Liver (tissue), 8 donors: ENCODE measurements at regions not wholly inside any gene's neighbourhood (a gene's known extent, or its start where the extent isn't known, plus 50 kb on each side); places are given as distances from the start of the nearest gene placed in this dataset.

ENCODE experiments used
- DNase-seq: peaks from one replicate; pipeline ENCODE4 v3.0.0-alpha.2; 2017; ENCODE audit warnings: low spot score
- H3K27ac ChIP-seq, 2 donors: one replicate each; pipeline ENCODE4 v1.7.0; 2013; ENCODE audit warnings: inconsistent platforms in 2 of 2, low read length in 2 of 2, control low read depth in 1 of 2, low read depth in 1 of 2, mild to moderate bottlenecking in 1 of 2
- H3K27me3 ChIP-seq, 4 donors: one replicate each; pipeline versions ENCODE4 v1.6.1 to v1.7.0; 2013; ENCODE audit warnings: low read length in 3 of 4, inconsistent platforms in 1 of 4, mild to moderate bottlenecking in 1 of 4, moderate library complexity in 1 of 4; ENCODE audit not compliant: control insufficient read depth in 4 of 4, insufficient read depth in 4 of 4
- H3K36me3 ChIP-seq, 4 donors: one replicate each; pipeline versions ENCODE4 v1.6.1 to v1.7.0; 2013; ENCODE audit warnings: low read length in 3 of 4, mild to moderate bottlenecking in 3 of 4, low read depth in 1 of 4, moderate library complexity in 1 of 4; ENCODE audit not compliant: control insufficient read depth in 4 of 4, insufficient read depth in 3 of 4
- H3K4me1 ChIP-seq, 4 donors: one replicate each; pipeline versions ENCODE4 v1.6.1 to v1.7.0; 2013; ENCODE audit warnings: low read length in 3 of 4, mild to moderate bottlenecking in 3 of 4, moderate library complexity in 1 of 4; ENCODE audit not compliant: control insufficient read depth in 4 of 4, insufficient read depth in 4 of 4
- H3K4me3 ChIP-seq, 3 donors: one replicate each; pipeline versions ENCODE4 v1.6.1 to v1.7.0; 2013; ENCODE audit warnings: low read length in 3 of 3, control low read depth in 1 of 3, low read depth in 1 of 3, mild to moderate bottlenecking in 1 of 3
- H3K9ac ChIP-seq, 2 donors: one replicate each; pipeline ENCODE4 v1.7.0; 2013; ENCODE audit warnings: low read length in 2 of 2, mild to moderate bottlenecking in 2 of 2, moderate library complexity in 2 of 2, control low read depth in 1 of 2, low read depth in 1 of 2
- H3K9me3 ChIP-seq, 4 donors: one replicate each; pipeline versions ENCODE4 v1.6.1 to v1.7.0; 2013; ENCODE audit warnings: low read length in 3 of 4; ENCODE audit not compliant: control insufficient read depth in 4 of 4
- ATF3 ChIP-seq: IDR thresholded peaks from 2 replicates; pipeline ENCODE4 v1.6.1; 2016; ENCODE audit warnings: antibody characterized with exemption
- CTCF ChIP-seq: fragments of 150-350 bp; IDR thresholded peaks from 2 replicates; pipeline ENCODE4 v1.5.1; 2017; ENCODE audit warnings: improper control_type of control experiment, low read depth, low read length; ENCODE audit not compliant: missing input control
- EGR1 ChIP-seq, 2 donors: IDR thresholded peaks; 2 replicates each; pipeline ENCODE4 v1.6.1; 2016 to 2018; ENCODE audit warnings: antibody characterized with exemption in 2 of 2, low read depth in 2 of 2
- FOXA1 ChIP-seq: IDR thresholded peaks from 2 replicates; pipeline ENCODE4 v1.6.1; 2016; ENCODE audit warnings: antibody characterized with exemption
- FOXA2 ChIP-seq: IDR thresholded peaks from 2 replicates; pipeline ENCODE4 v1.6.1; 2016; ENCODE audit warnings: antibody characterized with exemption
- GABPA ChIP-seq, 2 donors: IDR thresholded peaks in 1 of 2; conservative IDR thresholded peaks in 1 of 2; 2 replicates each; pipeline ENCODE4 v1.6.1; 2016; ENCODE audit warnings: antibody characterized with exemption in 2 of 2, mild to moderate bottlenecking in 1 of 2, moderate library complexity in 1 of 2
- HNF4A ChIP-seq, 2 donors: conservative IDR thresholded peaks; 2 replicates each; pipeline ENCODE4 v1.6.1; 2016; ENCODE audit warnings: antibody characterized with exemption in 2 of 2, mild to moderate bottlenecking in 2 of 2
- HNF4G ChIP-seq: IDR thresholded peaks from 2 replicates; pipeline ENCODE4 v1.6.1; 2016; ENCODE audit warnings: antibody characterized with exemption
- JUND ChIP-seq, 2 donors: IDR thresholded peaks; 2 replicates each; pipeline ENCODE4 v1.6.1; 2016; ENCODE audit warnings: antibody characterized with exemption in 2 of 2
- MAX ChIP-seq: IDR thresholded peaks from 2 replicates; pipeline ENCODE4 v1.6.1; 2016; ENCODE audit warnings: antibody characterized with exemption
- NR2F2 ChIP-seq: IDR thresholded peaks from 2 replicates; pipeline ENCODE4 v1.6.1; 2016; ENCODE audit warnings: antibody characterized with exemption
- RAD21 ChIP-seq, 2 donors: IDR thresholded peaks; 2 replicates each; pipeline ENCODE4 v1.6.1; 2016; ENCODE audit warnings: antibody characterized with exemption in 2 of 2, mild to moderate bottlenecking in 2 of 2
- REST ChIP-seq: IDR thresholded peaks from 2 replicates; pipeline ENCODE4 v1.6.1; 2016; ENCODE audit warnings: antibody characterized with exemption, mild to moderate bottlenecking
- RXRA ChIP-seq, 2 donors: IDR thresholded peaks; 2 replicates each; pipeline ENCODE4 v1.6.1; 2017 to 2018; ENCODE audit warnings: antibody characterized with exemption in 2 of 2, mild to moderate bottlenecking in 1 of 2
- SP1 ChIP-seq: IDR thresholded peaks from 2 replicates; pipeline ENCODE4 v1.6.1; 2018; ENCODE audit warnings: antibody characterized with exemption, mild to moderate bottlenecking
- TAF1 ChIP-seq: conservative IDR thresholded peaks from 2 replicates; pipeline ENCODE4 v1.6.1; 2016; ENCODE audit warnings: antibody characterized with exemption, mild to moderate bottlenecking
- YY1 ChIP-seq: IDR thresholded peaks from 2 replicates; pipeline ENCODE4 v1.6.1; 2016; ENCODE audit warnings: antibody characterized with exemption, mild to moderate bottlenecking
- ZBTB33 ChIP-seq: IDR thresholded peaks from 2 replicates; pipeline ENCODE4 v1.6.1; 2016; ENCODE audit warnings: antibody characterized with exemption
- WGBS: extraction: QIAGEN DNeasy Blood & Tissue Kit; methylation state at CpG from one replicate; pipeline ENCODE4 v1.1.7; 2013; 5-methylcytosine and 5-hydroxymethylcytosine counted together
- donor health status: healthy.
- donor health status: healthy.
- donor health status: healthy.
- donor health status: healthy.
- donor health status: healthy.

- Histone ChIP-seq H3K9me3 (no peaks in the 10 kb centered on the region), H3K9ac (no peak overlapping the region), H3K4me3 (no peak overlapping the region), H3K27ac (no peak overlapping the region), H3K27me3 (peaks cover 0 to 4% (median 0%) of the 10 kb centered on the region in 4 donors), H3K36me3 (no peaks in the 10 kb centered on the region), H3K4me1 (no peaks in the 10 kb centered on the region)
- TF ChIP-seq RAD21 (IDR thresholded peaks at IDR 0.05) (no peak), ZBTB33 (no peak), MAX (no peak), FOXA2 (no peak), RXRA (IDR thresholded peaks at IDR 0.05) (no peak), GABPA (IDR thresholded peaks at IDR 0.05 in 1 of 2, conservative IDR thresholded peaks at IDR 0.05 in 1 of 2) (no peak), TAF1 (no peak), NR2F2 (no peak), JUND (IDR thresholded peaks at IDR 0.05) (no peak), EGR1 (IDR thresholded peaks at IDR 0.05; ENCODE audit: low read depth in 2 of 2) (no peak)
- peak; percentile 13 for DNase-seq
- 90% methylated on average over 24 of the region's 24 CpGs for WGBS
These were observed 71.3 kb downstream of the TMEM18 start for GRCh38 chr2:605674-606608.

- Histone ChIP-seq H3K4me1 (no peaks in the 10 kb centered on the region), H3K9me3 (no peaks in the 10 kb centered on the region), H3K36me3 (no peaks in the 10 kb centered on the region), H3K4me3 (no peak overlapping the region), H3K9ac (no peak overlapping the region), H3K27me3 (peaks cover 0 to 4% (median 0%) of the 10 kb centered on the region in 4 donors), H3K27ac (no peak overlapping the region)
- 98% methylated on average over 2 of the region's 2 CpGs for WGBS
- no peak for DNase-seq
- no peak for TF ChIP-seq MAX
- TF ChIP-seq FOXA2, result no peak
- no peak for TF ChIP-seq SP1
- TF ChIP-seq JUND (IDR thresholded peaks at IDR 0.05), result no peak
- TF ChIP-seq ZBTB33, result no peak
- no peak for TF ChIP-seq GABPA (IDR thresholded peaks at IDR 0.05 in 1 of 2, conservative IDR thresholded peaks at IDR 0.05 in 1 of 2)
- no peak for TF ChIP-seq CTCF
- no peak for TF ChIP-seq REST
- no peak for TF ChIP-seq HNF4A (conservative IDR thresholded peaks at IDR 0.05)
- TF ChIP-seq NR2F2, result no peak
- no peak for TF ChIP-seq FOXA1
- no peak for TF ChIP-seq ATF3
- no peak for TF ChIP-seq YY1
- TF ChIP-seq RAD21 (IDR thresholded peaks at IDR 0.05), result no peak
- TF ChIP-seq TAF1, result no peak
- TF ChIP-seq RXRA (IDR thresholded peaks at IDR 0.05), result no peak
- TF ChIP-seq HNF4G, result no peak
- TF ChIP-seq EGR1 (IDR thresholded peaks at IDR 0.05; ENCODE audit: low read depth in 2 of 2), result no peak
These were observed 72.2 kb downstream of the TMEM18 start for GRCh38 chr2:604854-605524.
